SKM-1 treated with dmso at 0.1 percent for 144 hours (cell line): ENCODE measurements at regions not wholly inside any gene's neighbourhood (a gene's known extent, or its start where the extent isn't known, plus 50 kb on each side); places are given as distances from the start of the nearest gene placed in this dataset.

Experiments used
- DNase-seq: peaks from one replicate; lab custom pipeline; 2025; ENCODE audit not compliant: unreplicated experiment; lab: John Stamatoyannopoulos, UW

GRCh38 chr4:53816561-53816960, 225.3 kb upstream of the LNX1 start:
- no peak for DNase-seq

GRCh38 chr4:53815281-53815680, 224.0 kb upstream of the LNX1 start:
- DNase-seq: no peak

GRCh38 chr4:53813998-53814397, 222.7 kb upstream of the LNX1 start:
- DNase-seq: no peak

- DNase-seq: no peak
Measured at GRCh38 chr4:53810643-53811042, 219.4 kb upstream of the LNX1 start.

- DNase-seq: no peak
Measured at GRCh38 chr4:53809816-53810215, 218.5 kb upstream of the LNX1 start.

GRCh38 chr4:53805291-53805690, 214.0 kb upstream of the LNX1 start:
- DNase-seq: no peak

- DNase-seq: peak; percentile 4
Measured at GRCh38 chr4:53804719-53805118, 213.4 kb upstream of the LNX1 start.

GRCh38 chr4:53802500-53802899, 211.2 kb upstream of the LNX1 start:
- DNase-seq: no peak

GRCh38 chr4:53801373-53801772, 210.1 kb upstream of the LNX1 start:
- no peak for DNase-seq

GRCh38 chr4:53800741-53801140, 209.5 kb upstream of the LNX1 start:
- DNase-seq: no peak

GRCh38 chr4:53793096-53793495, 201.8 kb upstream of the LNX1 start:
- no peak for DNase-seq

- no peak for DNase-seq
Measured at GRCh38 chr4:53790286-53790685, 199.0 kb upstream of the LNX1 start.

GRCh38 chr4:53788621-53789020, 197.3 kb upstream of the LNX1 start:
- no peak for DNase-seq

GRCh38 chr4:53788011-53788410, 196.7 kb upstream of the LNX1 start:
- DNase-seq: no peak

GRCh38 chr4:53786632-53787031, 195.3 kb upstream of the LNX1 start:
- no peak for DNase-seq

- DNase-seq: no peak
Measured at GRCh38 chr4:53785996-53786395, 194.7 kb upstream of the LNX1 start.

GRCh38 chr4:53784112-53784511, 192.8 kb upstream of the LNX1 start:
- no peak for DNase-seq

- DNase-seq: no peak
Measured at GRCh38 chr4:53783208-53783859, 192.0 kb upstream of the LNX1 start.

- peak; percentile 62 for DNase-seq
Measured at GRCh38 chr4:53782458-53782845, 191.2 kb upstream of the LNX1 start.

- DNase-seq: no peak
Measured at GRCh38 chr4:53781629-53782457, 190.6 kb upstream of the LNX1 start.

- DNase-seq: no peak
Measured at GRCh38 chr4:53780736-53781400, 189.6 kb upstream of the LNX1 start.

- no peak for DNase-seq
Measured at GRCh38 chr4:53779025-53779424, 187.7 kb upstream of the LNX1 start.
